Renal cortical epithelial cell (primary cell): ENCODE measurements at regions not wholly inside any gene's neighbourhood (a gene's known extent, or its start where the extent isn't known, plus 50 kb on each side); places are given as distances from the start of the nearest gene placed in this dataset.
"Not testable (repeated sequence)": the region's sequence is repeated elsewhere in the genome, so short reads cannot be mapped to it uniquely, and the experiment has no call there.

Source experiments
- DNase-seq: peaks from one replicate; pipeline ENCODE4 v3.0.0-alpha.2; 2011; ENCODE audit warnings: low read depth

DNA sequence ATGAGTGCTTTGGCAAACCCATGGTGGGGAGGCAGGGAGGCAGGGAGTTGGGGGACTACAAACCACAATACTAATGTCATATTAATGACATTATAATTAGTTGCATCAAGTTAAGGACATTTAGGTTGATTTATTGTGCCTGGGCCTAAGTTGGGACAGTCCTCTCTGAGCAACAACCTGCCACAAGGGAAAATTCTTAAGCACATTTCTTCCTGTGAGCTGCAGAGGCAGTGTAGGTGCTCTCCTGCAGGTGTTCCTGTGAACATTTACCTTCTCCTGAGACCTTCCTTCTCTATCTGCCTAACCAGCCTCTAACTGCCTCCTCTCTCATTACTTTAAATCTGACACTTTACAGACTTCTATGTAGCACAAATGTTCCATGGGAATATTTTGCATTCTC lies 1830.0 kb upstream of the AGA start:
- no peak for DNase-seq

DNA sequence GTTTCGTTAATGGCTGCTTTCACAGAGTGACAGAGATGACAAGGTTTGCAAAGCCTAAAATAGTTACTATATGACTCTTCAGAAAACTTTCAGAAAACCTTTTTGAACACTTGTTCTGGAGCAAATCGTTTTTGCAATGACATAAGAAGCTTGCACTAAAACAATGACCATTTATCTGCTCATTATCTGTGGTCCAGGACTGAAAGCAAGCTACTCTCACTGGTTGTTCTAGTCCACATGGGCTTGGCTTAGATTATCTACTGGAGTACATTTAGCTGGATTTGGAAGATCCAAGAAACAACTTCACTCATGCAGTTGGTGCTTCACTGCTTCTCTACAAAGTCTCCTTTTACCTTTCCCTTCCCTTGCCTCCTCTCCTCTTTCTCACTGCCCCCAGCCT lies 1836.4 kb upstream of the AGA start:
- no peak for DNase-seq

DNA sequence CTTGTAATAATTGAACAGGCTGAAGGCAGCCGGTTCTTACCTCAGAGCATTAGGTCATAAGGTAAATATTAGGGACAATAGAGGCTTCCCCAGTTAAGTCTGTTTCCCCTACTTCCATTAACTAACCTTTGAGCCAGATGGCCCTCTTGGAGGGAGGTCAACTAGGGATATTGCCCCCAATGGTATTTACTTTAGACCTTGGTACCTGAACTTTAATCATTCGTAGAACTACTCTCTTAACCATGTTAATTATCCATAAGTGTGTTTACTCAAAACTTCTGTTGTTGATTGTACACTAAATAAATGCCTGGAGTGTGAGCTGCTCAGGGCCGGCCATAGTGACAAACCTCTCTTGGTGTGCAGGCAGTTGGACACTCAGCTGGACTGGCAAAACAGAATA lies 1843.5 kb upstream of the AGA start:
- DNase-seq, result no peak

DNA sequence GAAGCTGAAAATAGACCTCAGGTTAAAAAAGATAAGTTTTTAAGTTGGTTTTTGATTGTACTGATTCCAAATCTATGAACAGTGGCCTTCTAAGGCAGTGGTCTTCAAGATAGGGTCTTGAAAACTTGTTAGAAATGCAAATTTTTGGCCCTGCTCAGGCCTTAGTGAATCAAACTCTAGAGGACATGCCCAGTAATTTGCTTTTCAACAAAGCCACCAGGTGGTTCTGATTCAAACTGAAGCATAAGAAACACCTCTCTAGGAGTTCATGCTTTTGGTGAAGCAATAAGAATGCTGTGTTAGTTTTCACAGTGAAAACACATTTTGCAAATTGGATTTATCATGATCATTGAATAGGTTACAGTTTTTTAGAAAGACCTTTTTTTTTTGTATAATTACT lies 1849.4 kb upstream of the AGA start:
- no peak for DNase-seq

DNA sequence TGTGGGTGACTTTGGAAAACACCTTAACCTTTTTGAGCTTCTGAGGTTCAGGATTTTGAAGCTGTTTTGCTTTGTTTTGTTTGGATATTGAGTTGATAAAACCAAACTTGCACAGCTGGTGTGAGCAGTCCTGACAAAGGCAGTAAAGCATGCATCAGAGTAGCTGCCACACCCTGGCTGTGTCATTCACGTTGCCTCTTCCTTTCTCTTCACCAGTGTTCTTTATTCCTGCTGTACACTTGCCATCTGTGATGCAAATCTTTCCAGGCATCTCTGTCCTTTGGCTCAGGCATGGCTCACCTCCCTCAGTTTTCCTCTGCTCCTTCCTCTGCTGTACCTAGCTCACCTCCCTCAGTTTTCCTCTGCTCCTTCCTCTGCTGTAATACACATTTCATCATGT lies 1850.2 kb upstream of the AGA start:
- DNase-seq, result no peak

DNA sequence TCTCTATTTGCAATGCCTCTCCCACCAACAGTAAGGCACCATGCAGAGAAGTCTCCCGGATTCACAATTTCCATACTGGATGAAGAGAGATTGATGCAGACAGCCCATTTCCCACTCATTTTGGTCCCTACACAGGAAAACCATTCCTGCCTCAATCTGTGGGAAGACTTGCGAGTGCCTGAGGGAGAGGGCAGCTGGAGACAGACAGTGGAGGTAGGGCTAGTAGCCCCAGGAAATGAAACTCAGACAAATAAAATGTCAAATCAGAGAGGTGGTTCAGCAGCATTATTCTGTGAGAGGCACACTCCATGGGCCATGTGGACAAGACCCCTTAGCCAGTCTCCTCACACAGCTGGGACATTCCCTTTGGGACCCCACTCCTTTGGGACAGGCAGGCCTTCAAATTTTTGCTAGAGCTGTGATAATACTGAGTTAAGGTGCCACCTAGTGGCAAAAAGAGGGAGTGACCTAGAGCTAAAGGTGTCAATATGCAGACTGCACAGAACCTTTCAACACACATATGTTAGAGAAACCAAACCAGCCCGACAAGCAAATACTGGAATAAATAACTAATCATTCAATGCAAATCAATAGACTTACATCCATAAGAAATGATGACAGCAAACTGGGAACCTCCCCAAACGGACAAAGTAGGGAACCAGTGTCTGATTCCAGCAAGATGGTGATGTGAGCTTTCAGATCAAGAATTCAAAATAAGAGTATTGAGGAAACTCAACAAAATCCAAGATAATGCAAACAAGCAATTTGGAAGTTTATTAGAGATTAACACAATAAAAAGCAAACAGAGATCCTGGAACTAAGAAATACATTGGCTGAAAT lies 1865.3 kb upstream of the AGA start:
- peak; percentile 13 for DNase-seq

DNA sequence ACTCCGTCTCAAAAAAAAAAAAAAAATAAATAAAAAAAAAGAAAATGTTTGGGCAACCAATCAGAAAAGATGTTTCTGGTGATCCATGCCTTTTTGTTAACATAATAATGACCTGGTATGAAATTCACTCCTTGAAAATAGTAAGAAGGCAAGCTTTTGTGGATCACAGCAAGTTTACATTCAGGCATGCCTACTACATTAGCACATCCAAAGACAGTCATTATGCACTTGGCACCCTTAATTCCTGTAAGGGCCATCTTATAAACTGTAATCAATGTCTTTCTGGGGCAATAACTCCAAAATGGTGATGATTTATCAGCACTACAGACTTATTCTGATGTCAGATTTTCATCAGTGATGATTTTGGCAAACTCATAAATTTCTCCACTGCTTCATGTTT lies 1871.6 kb upstream of the AGA start:
- DNase-seq, result no peak

DNA sequence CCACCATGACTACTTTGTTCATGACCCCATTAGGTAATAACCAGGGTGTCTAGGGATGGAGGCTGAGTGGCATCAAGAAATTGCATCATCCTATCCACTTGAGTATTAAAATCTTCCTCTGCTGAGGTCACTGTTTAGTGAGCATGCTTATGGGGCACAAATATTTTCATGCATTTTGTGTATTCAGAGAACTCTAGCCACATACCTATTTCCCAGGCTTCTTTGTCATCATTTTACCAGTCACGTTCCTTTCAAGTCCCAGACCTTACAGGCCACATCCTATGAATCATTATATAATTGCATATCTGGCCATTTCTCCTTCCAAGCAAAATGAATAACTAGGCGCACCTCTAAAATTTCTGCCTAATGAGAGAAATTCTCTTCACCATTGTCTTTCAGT lies 1882.9 kb upstream of the AGA start:
- DNase-seq, result no peak

DNA sequence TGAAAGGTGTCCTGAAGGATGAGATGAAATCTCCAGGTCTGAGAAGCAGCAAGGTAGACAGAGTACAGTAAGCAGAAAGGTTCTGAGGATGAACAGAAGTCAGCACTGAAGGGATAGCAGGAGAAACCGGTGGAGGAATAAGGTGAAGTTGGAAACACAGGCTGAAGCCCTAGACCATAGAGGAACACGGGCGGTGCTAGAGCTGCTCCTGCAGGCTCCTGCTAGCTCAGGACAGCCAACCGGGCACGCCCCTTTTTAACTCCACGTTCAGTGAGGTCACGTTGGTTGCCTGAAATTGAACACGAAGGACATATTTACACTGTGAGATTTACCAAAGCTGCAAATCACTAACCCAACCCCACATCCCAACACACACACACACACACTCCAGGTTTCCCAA lies 1886.4 kb upstream of the AGA start:
- no peak for DNase-seq

DNA sequence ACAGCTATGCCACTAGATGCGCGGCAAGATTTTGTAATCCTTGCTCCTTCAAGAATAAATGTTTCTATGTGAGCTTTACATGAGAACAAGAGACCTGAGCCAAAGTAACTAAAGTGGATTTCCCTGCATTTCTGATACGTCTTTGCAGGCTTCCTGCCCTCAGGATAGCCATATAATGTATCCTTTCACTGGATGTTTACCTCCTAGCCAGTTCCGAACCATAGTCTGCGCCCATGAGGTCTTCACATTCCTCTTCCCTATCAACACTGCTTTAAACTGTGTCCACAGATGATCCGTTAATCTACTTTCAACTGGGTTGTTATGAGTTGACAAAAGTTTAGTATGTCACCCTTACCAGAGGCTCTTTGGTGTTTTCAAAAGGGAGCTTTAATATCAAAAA lies 1889.1 kb upstream of the AGA start:
- DNase-seq, result no peak

DNA sequence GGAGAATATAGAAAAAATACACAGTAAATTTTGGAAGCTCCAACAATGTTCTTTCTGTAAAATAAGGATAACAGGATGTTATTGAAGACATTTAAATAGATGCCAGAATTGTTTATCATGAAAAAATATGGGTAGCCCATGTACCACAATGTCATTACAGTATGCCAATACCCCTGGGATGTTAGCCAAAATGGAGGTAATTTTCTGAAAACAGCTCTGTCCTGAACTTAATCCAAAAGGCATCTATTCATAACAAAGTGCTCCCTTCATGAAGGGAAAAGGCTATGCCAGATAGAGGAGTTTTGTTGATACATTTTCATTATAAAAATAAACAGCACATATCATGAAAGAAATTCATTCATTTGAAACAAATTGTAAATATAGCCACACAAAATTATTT lies 1902.6 kb upstream of the AGA start:
- no peak for DNase-seq

DNA sequence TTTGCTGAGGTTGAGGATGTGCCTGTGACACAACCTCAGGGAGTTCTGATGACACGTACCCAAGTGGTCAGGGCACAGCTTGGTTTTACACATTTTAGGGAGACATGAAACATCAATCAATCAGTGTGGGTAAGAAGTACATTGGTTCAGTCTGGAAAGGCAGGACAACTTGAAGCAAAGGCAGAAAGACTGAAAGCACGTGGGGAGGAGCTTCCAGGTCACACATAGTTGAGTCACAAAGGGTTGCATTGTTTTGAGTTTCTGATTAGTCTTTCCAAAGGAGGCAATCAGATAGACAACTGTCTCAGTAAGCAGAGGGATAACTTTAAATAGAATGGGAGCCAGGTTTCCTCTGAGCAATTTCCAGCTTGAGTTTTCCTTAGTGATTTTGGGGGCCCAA lies 1910.0 kb upstream of the AGA start:
- DNase-seq, result no peak

DNA sequence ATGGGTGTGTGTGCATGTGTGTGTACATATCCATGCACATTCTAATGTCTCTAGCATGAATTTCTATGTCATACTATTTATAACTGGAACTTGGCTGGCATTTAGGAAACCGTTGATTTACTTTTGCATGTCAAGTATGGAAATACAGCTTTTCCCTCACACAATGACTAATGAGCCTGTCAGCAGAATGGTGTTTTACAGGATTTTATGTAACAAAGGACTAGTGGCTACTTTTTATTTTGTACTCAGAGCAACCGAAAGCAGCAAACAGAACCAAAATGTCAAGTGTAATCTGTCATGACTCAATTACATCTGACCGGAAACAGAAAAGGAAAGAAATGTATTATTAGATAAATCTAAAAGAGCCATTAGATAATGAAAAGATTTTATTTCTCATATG lies 1911.5 kb upstream of the AGA start:
- DNase-seq, result no peak

DNA sequence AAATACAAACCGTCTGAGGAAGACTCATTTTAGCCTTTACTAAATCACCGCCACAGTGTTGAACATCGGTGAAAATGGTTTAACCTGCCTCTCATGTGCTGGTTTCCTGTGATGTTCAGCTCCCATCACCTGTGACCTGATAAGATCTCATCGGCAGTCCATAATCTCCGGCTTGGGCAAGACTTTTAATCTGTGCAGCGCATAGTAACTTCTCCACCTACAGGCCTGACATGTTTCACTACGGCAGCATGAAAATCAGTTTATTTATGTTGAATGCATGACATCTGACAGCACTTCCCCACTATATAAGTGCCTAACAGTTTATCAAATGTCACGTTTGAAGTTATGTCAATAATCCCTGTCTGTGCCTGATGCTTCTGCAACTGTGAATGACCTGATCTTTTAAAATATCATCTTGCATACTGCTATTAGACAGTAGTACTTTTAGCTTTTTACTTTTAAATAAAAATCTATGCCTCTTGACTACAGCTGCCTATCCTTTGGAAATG lies 1919.8 kb upstream of the AGA start:
- no peak for DNase-seq

DNA sequence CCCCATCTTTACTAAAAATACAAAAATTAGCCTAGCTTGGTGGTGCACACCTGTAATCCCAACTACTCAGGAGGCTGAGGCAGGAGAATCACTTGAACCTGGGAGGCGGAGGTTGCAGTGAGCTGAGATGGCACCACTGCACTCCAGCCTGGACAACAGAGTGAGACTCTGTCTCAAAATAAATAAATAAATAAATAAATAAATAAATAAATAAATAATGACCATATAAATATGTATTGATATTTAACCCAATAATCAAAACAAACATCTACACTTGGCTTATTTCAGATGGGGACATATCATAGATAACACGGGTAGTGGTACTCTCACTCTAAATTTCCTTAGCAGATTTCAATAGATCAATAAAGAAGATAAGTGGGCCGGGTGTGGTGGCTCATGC lies 1923.7 kb upstream of the AGA start:
- not testable (repeated sequence) for DNase-seq

DNA sequence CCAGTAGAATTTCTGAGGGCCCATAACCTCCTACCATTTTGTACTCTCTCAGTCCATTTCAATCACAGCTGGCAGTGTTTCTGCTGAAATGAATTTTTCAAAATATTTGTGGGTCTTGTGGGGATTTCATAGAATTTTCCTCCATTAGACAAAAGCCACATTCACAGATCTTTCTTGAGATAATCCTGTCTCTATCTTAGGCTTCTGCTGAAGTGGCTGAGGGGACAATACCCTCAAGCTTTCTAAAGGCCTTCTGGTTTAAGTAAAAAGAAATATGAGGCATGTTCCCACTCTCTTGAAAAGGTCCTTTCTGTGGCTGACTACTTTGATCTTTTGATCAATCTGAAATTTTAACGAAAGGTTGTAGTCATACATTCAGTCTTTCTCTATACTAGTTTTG lies 1930.0 kb upstream of the AGA start:
- DNase-seq, result no peak

DNA sequence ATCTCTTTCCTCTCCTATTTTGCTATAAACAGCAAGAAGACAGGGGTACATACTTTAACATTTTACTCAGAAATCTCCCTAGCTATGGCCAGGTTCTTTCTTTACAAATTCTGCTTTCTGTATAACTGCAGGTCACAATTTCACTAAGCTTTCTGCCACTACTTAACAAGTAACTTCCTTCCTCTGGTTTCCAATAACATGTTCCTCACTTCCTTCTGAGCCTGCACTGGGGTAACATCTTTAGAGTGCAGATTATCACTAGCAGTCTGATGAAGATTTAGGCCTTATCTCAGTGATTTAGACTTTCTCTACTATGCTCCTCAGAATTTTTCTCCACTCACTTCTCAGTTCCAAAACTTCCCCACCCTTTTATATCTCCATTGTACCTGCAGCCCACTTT lies 1930.5 kb upstream of the AGA start:
- no peak for DNase-seq

DNA sequence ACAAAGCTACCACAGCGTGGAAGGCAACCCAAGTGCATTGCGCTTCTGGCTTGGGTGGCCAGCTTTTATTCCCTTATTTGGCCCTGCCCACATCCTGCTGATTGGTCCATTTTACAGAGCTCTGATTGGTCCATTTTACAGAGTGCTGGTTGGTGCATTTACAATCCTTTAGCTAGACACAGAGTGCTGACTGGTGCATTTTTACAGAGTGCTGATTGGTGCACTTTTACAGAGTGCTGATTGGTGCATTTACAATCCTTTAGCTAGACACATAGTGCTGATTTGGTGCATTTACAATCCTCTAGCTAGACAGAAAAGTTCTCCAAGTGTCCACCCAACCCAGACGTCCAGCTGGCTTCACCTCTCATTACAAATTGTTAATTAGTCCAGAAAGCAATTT lies 1936.6 kb upstream of the AGA start:
- DNase-seq, result not testable (repeated sequence)

DNA sequence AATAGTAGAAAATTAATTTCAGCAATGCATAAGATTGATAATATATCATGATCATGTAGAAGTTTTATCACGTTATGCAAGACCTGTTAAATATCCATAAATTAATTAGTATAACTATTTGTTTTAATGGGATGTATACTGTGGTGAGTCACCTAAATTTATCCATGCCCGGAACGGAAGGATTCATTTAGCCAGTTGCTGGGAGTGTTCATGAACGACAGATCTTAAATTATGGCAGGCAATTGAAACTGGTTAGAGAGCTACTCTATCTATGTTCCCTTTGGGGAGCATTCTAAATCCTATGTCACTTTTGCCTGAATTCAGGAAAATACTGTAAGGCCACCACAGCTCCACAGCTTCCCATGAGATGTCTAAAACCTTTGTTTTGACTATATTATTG lies 1950.5 kb upstream of the AGA start:
- DNase-seq, result no peak

DNA sequence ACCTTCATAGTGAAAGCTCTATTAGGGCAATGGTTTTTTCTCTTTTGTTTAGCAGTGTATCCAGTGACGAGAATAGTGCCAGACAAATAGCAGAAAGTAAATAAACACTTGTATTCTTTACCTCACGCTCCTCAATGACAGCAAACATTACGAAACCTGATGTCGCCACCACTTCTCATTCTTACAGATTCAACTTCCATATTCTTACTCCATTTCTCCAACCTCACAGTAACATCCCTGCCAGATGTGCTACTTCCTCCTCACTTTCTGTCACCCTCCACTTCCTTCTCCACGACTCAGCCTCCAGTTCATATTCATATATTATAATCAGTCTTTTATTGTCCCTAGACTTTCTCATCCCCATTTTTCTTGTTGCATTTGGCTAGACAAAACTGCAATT lies 1956.2 kb upstream of the AGA start:
- DNase-seq, result no peak

DNA sequence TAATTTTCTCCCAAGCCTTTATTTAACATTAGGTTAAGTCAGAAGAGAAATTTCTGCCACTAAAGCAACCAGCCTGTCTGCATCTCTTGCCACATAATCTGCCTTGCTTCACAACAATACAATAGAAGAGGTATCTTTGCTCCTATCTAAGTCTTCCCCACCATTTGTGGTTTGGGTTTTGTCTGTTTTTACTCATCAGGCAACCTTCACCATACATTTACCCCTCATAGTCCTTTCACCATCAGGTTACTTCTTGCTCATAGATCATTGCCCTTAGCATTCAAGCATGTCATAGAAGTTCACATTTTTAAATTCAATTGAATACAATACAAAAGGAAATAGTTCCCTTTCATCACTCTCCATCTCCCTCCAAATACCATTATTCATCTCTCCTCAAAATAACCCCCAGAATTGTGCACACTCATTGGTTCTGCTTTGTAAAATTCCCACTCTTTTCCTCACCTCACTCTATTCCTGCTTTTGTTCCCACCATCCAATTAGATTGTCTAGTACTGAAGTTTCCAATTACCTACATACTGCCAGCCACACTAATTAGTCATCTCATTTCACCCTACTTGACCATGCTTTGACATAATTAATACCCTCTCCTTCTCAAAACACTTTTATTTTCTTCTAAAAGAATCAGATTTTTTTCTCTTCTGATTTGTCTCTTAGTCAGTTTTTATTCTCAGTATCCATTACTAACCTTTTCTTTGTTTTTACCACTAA lies 1957.0 kb upstream of the AGA start:
- no peak for DNase-seq

DNA sequence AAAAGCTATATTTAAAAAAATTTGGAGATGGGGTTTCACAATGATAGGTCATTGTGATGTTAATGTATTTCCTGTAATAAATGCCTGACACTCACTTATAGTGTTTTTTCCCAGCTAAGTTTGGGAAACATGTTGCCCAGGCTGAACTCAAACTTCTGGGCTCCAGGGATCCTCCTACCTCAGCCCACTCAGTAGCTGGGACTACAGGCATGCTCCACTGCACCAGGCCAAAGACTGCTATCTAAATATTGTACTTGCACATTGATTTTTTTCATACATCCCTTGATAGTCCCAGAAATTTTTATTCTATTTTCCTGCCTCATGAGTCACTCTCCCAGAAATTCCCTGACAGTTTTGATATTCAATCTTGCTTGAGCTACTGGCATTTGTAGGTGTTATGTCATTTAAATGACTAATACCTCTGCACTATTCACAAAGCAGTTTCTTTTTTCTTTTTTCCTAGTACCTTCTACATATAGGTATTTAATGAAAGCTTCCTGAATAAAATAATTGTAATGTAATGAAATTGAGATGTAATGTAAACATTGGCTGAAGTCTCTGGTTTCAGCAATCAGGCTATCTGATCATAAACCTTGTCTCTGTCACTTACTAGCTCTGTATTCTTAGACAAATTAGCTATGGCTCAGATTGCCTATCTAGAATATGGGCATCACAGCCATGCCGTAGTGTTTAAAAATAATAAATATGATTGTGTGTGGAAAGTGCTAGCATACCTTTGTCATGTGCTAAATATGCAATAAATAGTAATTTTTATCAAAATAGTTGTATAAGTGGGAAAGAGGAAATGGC lies 1973.0 kb upstream of the AGA start:
- no peak for DNase-seq

DNA sequence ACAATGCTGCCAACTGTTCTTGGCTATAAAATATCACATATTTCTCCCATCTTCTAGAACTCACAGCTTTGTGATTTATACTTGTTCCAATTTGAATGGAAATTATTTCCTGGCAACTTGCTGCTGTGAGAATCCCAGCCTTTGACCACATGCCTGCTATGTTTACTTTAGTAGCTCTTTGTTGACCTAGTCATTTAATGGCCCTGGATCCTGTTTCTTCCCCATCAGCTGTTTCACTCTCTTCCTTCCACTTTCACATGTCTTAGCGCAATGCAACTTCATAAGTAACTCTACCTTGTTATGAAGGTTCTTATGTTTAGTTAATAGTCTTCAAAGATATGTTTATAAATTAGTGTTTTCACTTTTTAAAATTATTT lies 1973.6 kb upstream of the AGA start:
- DNase-seq, result peak; percentile 1
